ENCODE measurements at regions not wholly inside any gene's neighbourhood (a gene's known extent, or its start where the extent isn't known, plus 50 kb on each side); places are given as distances from the start of the nearest gene placed in this dataset.

- H3K4me2 ChIP-seq (ENCODE audit: low read depth, low read length) = no peak overlapping the region
- no peak for TF ChIP-seq EZH2phosphoT487 (IDR thresholded peaks at IDR 0.05; ENCODE audit: low read length)
- no peak for TF ChIP-seq EZH2 (optimal IDR thresholded peaks at IDR 0.05; ENCODE audit: low read depth, low read length)
- no peak for TF ChIP-seq CTCF (IDR thresholded peaks at IDR 0.05; ENCODE audit: low read length)
- H3K9ac ChIP-seq (ENCODE audit: low read length) = no peak overlapping the region
- H4K20me1 ChIP-seq (ENCODE audit: insufficient read depth, low read length) = no peaks in the 10 kb centered on the region
- no peak overlapping the region for H3K27ac ChIP-seq (ENCODE audit: low read length)
- no peak overlapping the region for H2AFZ ChIP-seq (ENCODE audit: low read length)
- no peak for DNase-seq
- no peaks in the 10 kb centered on the region for H3K27me3 ChIP-seq (replicated peaks; ENCODE audit: insufficient read depth, low read length)
- H3K4me3 ChIP-seq (ENCODE audit: low read length) = no peak overlapping the region
- H3K9me2 ChIP-seq (replicated peaks; ENCODE audit: insufficient read depth, low read length) = no peaks in the 10 kb centered on the region
- H3K79me2 ChIP-seq (ENCODE audit: low read length) = no peaks in the 10 kb centered on the region
- no peaks in the 10 kb centered on the region for H3K4me1 ChIP-seq (ENCODE audit: low read length)
- H3K36me3 ChIP-seq (replicated peaks; ENCODE audit: insufficient read depth, low read length) = no peaks in the 10 kb centered on the region
- H3K9me3 ChIP-seq (replicated peaks; ENCODE audit: insufficient read depth, low read length) = no peaks in the 10 kb centered on the region
- H3F3A ChIP-seq (ENCODE audit: insufficient read depth, low read length) = no peaks in the 10 kb centered on the region
Measured at GRCh38 chr1:208511242-208511860, 267.2 kb upstream of the PLXNA2 start.

DNA sequence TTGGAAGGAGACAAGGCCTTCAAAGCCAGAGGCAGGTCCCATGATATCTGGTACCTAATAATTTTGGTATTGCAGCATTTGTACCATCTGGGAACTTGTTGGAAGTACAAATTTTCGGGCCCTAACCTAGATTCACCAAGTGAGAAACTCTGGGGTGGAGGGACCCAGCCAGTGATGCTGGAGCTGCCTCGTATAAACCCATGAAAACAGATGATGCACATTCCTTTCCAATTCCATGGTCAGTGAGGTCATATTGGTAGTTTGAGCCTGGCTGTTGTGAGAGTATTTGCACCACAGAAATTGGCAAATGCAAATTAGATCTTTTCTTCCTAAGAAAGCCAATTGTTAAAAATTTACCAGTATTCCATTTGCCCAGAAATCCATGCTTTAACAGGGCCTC lies 269.6 kb upstream of the PLXNA2 start:
- no peaks in the 10 kb centered on the region for H3K79me2 ChIP-seq (ENCODE audit: low read length)
- no peaks in the 10 kb centered on the region for H3K36me3 ChIP-seq (replicated peaks; ENCODE audit: insufficient read depth, low read length)
- H3K9me3 ChIP-seq (replicated peaks; ENCODE audit: insufficient read depth, low read length) = no peaks in the 10 kb centered on the region
- H3K27me3 ChIP-seq (replicated peaks; ENCODE audit: insufficient read depth, low read length) = no peaks in the 10 kb centered on the region
- H3K4me2 ChIP-seq (ENCODE audit: low read depth, low read length) = no peak overlapping the region
- H3K4me3 ChIP-seq (ENCODE audit: low read length) = no peak overlapping the region
- no peaks in the 10 kb centered on the region for H3K9me2 ChIP-seq (replicated peaks; ENCODE audit: insufficient read depth, low read length)
- H3K4me1 ChIP-seq (ENCODE audit: low read length) = no peaks in the 10 kb centered on the region
- no peak overlapping the region for H3K9ac ChIP-seq (ENCODE audit: low read length)
- TF ChIP-seq CTCF (IDR thresholded peaks at IDR 0.05; ENCODE audit: low read length) = no peak
- TF ChIP-seq EZH2 (optimal IDR thresholded peaks at IDR 0.05; ENCODE audit: low read depth, low read length) = no peak
- TF ChIP-seq EZH2phosphoT487 (IDR thresholded peaks at IDR 0.05; ENCODE audit: low read length) = no peak
- no peaks in the 10 kb centered on the region for H3F3A ChIP-seq (ENCODE audit: insufficient read depth, low read length)
- DNase-seq = no peak
- no peak overlapping the region for H2AFZ ChIP-seq (ENCODE audit: low read length)
- H3K27ac ChIP-seq (ENCODE audit: low read length) = no peak overlapping the region
- no peaks in the 10 kb centered on the region for H4K20me1 ChIP-seq (ENCODE audit: insufficient read depth, low read length)

DNA sequence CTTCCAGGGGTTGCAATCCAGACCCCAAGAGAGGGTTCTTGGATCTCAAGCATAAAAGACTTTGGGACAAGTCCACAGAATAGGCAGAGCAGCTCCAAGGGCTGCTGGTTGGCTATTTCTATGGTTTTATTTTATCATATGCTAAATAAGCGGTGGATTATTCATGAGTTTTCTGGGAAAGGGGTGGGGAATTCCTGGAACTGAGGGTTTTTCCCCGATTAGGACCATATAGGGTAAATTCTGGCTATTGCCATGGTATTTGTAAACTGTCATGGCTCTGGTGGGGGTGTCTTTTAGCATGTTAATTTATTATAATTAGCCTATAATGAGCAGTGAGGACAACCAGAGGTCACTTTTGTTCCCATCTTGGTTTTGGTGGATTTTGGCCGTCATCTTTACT lies 270.9 kb upstream of the PLXNA2 start:
- Histone ChIP-seq H3K27me3 (replicated peaks; ENCODE audit: insufficient read depth, low read length) (no peaks in the 10 kb centered on the region), H3K9me2 (replicated peaks; ENCODE audit: insufficient read depth, low read length) (no peaks in the 10 kb centered on the region), H3K36me3 (replicated peaks; ENCODE audit: insufficient read depth, low read length) (no peaks in the 10 kb centered on the region), H3K9me3 (replicated peaks; ENCODE audit: insufficient read depth, low read length) (no peaks in the 10 kb centered on the region), H3K4me3 (ENCODE audit: low read length) (no peak overlapping the region), H2AFZ (ENCODE audit: low read length) (no peak overlapping the region), H4K20me1 (ENCODE audit: insufficient read depth, low read length) (no peaks in the 10 kb centered on the region), H3F3A (ENCODE audit: insufficient read depth, low read length) (no peaks in the 10 kb centered on the region), H3K4me1 (ENCODE audit: low read length) (no peaks in the 10 kb centered on the region), H3K27ac (ENCODE audit: low read length) (no peak overlapping the region), H3K4me2 (ENCODE audit: low read depth, low read length) (no peak overlapping the region), H3K79me2 (ENCODE audit: low read length) (no peaks in the 10 kb centered on the region), H3K9ac (ENCODE audit: low read length) (no peak overlapping the region)
- no peak for DNase-seq
- TF ChIP-seq EZH2phosphoT487 (IDR thresholded peaks at IDR 0.05; ENCODE audit: low read length) (no peak), CTCF (IDR thresholded peaks at IDR 0.05; ENCODE audit: low read length) (no peak), EZH2 (optimal IDR thresholded peaks at IDR 0.05; ENCODE audit: low read depth, low read length) (no peak)

All from MM.1S (cell line).